OCI-LY1 (cell line): ENCODE measurements at regions not wholly inside any gene's neighbourhood (a gene's known extent, or its start where the extent isn't known, plus 50 kb on each side); places are given as distances from the start of the nearest gene placed in this dataset.
"Not testable (repeated sequence)": the region's sequence is repeated elsewhere in the genome, so short reads cannot be mapped to it uniquely, and the experiment has no call there.

Experiments
- H2AFZ ChIP-seq: fragments of 200-600 bp; sonication (generic), shearing (Covaris generic); 2 replicates; pipeline ENCODE4 v1.6.0; 2014; ENCODE audit warnings: antibody characterized with exemption, mild to moderate bottlenecking, low read length
- H3F3A ChIP-seq: fragments of 200-600 bp; sonication (generic), shearing (Covaris generic); 2 replicates; pipeline ENCODE4 v1.6.0; 2014; ENCODE audit warnings: mild to moderate bottlenecking, antibody characterized with exemption, low read length, moderate library complexity; ENCODE audit not compliant: insufficient read depth
- H3K27ac ChIP-seq: fragments of 200-600 bp; sonication (generic); 2 replicates; pipeline ENCODE4 v1.5.1; 2014; ENCODE audit warnings: low read length, mixed run types, mild to moderate bottlenecking, low read depth; ENCODE audit not compliant: poor library complexity, severe bottlenecking
- H3K27me3 ChIP-seq: fragments of 200-600 bp; sonication (generic); 2 replicates; pipeline ENCODE4 v1.6.0; 2014; ENCODE audit warnings: antibody characterized with exemption, mild to moderate bottlenecking, low read length, moderate library complexity; ENCODE audit not compliant: insufficient read depth
- H3K36me3 ChIP-seq: fragments of 200-600 bp; sonication (generic); 2 replicates; pipeline ENCODE4 v1.6.1; 2014; ENCODE audit warnings: mild to moderate bottlenecking, antibody characterized with exemption, low read length, moderate library complexity, mixed read lengths; ENCODE audit not compliant: insufficient read depth
- H3K4me1 ChIP-seq: fragments of 200-600 bp; sonication (generic); 2 replicates; pipeline ENCODE4 v1.5.1; 2014; ENCODE audit warnings: mild to moderate bottlenecking, low read length, moderate library complexity; ENCODE audit not compliant: insufficient read depth, severe bottlenecking
- H3K4me2 ChIP-seq: fragments of 200-600 bp; sonication (generic), shearing (Covaris generic); 2 replicates; pipeline ENCODE4 v1.6.1; 2014; ENCODE audit warnings: low read length
- H3K4me3 ChIP-seq: fragments of 200-600 bp; sonication (generic); 2 replicates; pipeline ENCODE4 v1.5.1; 2014; ENCODE audit warnings: low read length, low read depth, mild to moderate bottlenecking, mixed read lengths; ENCODE audit not compliant: poor library complexity, severe bottlenecking
- H3K79me2 ChIP-seq: fragments of 200-600 bp; shearing (Covaris generic); 2 replicates; pipeline ENCODE4 v1.6.1; 2016; ENCODE audit warnings: mixed run types, low read length, mixed read lengths; ENCODE audit not compliant: insufficient read depth
- H3K9ac ChIP-seq: fragments of 200-600 bp; sonication (generic), shearing (Covaris generic); 2 replicates; pipeline ENCODE4 v1.6.1; 2014; ENCODE audit warnings: mild to moderate bottlenecking, low read length, mixed read lengths
- H3K9me2 ChIP-seq: fragments of 200-600 bp; sonication (generic), shearing (Covaris generic); 2 replicates; pipeline ENCODE4 v1.6.1; 2014; ENCODE audit warnings: low read depth, mild to moderate bottlenecking, low read length, mixed read lengths
- H3K9me3 ChIP-seq: fragments of 200-600 bp; shearing (Covaris generic); 2 replicates; pipeline ENCODE4 v1.6.1; 2014; ENCODE audit warnings: low read length, mixed read lengths
- H4K20me1 ChIP-seq: fragments of 200-600 bp; sonication (generic), shearing (Covaris generic); 2 replicates; pipeline ENCODE4 v1.6.0; 2016; ENCODE audit warnings: mild to moderate bottlenecking, low read length; ENCODE audit not compliant: insufficient read depth
- EZH2 ChIP-seq: fragments of 200-600 bp; sonication (generic), shearing (Covaris generic); IDR thresholded peaks from 2 replicates; pipeline ENCODE4 v1.8.0; 2017; ENCODE audit warnings: borderline replicate concordance, mixed run types, mild to moderate bottlenecking, antibody characterized with exemption, low read length, moderate library complexity, mixed read lengths
- TF ChIP-seq, protein P1 (sequence below): fragments of 200-600 bp; sonication (generic), shearing (Covaris generic); IDR thresholded peaks from 2 replicates; pipeline ENCODE4 v1.5.1; 2017; ENCODE audit warnings: mild to moderate bottlenecking, antibody characterized with exemption, low read length, moderate library complexity, mixed read lengths

DNA sequence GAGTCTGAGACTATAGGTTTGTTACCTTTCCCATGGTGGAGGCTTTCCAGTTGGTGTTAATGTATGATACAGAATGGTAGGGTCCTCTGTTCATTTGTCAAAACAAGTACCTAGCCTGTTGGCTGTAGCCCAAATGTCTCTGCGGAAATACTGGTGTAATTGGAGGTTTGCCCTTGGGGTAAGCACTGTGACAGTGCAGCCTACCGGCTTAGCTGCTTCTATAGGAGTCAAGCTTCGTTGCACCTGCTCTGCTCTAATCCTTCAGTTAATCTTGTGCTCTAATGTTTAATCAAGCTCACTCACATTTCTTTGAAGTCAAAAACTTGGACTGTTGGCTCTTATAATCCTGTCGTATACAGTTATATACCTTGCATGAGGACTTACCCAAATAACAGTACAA lies 203.4 kb downstream of the CCNG2 start:
- TF ChIP-seq, protein P1, sequence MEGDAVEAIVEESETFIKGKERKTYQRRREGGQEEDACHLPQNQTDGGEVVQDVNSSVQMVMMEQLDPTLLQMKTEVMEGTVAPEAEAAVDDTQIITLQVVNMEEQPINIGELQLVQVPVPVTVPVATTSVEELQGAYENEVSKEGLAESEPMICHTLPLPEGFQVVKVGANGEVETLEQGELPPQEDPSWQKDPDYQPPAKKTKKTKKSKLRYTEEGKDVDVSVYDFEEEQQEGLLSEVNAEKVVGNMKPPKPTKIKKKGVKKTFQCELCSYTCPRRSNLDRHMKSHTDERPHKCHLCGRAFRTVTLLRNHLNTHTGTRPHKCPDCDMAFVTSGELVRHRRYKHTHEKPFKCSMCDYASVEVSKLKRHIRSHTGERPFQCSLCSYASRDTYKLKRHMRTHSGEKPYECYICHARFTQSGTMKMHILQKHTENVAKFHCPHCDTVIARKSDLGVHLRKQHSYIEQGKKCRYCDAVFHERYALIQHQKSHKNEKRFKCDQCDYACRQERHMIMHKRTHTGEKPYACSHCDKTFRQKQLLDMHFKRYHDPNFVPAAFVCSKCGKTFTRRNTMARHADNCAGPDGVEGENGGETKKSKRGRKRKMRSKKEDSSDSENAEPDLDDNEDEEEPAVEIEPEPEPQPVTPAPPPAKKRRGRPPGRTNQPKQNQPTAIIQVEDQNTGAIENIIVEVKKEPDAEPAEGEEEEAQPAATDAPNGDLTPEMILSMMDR, result no peak
- no peaks in the 10 kb centered on the region for H3K9me3 ChIP-seq
- no peak overlapping the region for H3K9ac ChIP-seq
- H4K20me1 ChIP-seq, result no peaks in the 10 kb centered on the region
- H3K9me2 ChIP-seq, result no peaks in the 10 kb centered on the region
- H3K36me3 ChIP-seq, result no peaks in the 10 kb centered on the region
- H3K4me2 ChIP-seq, result no peak overlapping the region
- no peaks in the 10 kb centered on the region for H3K27me3 ChIP-seq
- no peaks in the 10 kb centered on the region for H3F3A ChIP-seq
- H3K27ac ChIP-seq, result no peak overlapping the region
- no peak overlapping the region for H2AFZ ChIP-seq
- H3K4me1 ChIP-seq, result no peaks in the 10 kb centered on the region
- H3K4me3 ChIP-seq, result no peak overlapping the region
- no peaks in the 10 kb centered on the region for H3K79me2 ChIP-seq

DNA sequence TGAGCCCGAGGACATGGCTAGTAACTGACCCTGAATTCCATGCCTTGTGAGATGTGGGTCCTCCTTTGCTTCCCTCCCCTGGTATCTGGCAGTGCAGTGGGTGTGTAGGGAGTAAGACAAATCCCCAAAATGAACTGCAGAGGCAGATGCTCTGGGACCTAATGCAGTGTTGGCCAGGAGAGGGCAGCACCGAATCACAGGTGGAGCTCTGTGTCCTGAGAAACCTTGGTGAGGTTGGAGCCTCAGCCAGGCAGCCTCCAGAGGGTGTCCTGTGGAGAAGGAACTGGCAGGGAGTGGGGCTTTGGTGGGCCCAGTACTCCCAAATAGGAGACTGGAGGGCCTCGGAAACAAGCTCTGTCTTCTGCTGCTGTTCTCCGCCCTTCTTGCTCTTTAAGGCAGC lies 209.9 kb downstream of the CCNG2 start:
- H3K9me2 ChIP-seq, H3K4me2 ChIP-seq, H3K9me3 ChIP-seq, H3F3A ChIP-seq, H3K9ac ChIP-seq, H3K4me3 ChIP-seq, H3K36me3 ChIP-seq, H4K20me1 ChIP-seq, H3K4me1 ChIP-seq, H3K27me3 ChIP-seq, H3K27ac ChIP-seq, H3K79me2 ChIP-seq, H2AFZ ChIP-seq: not testable (repeated sequence)
- TF ChIP-seq, protein P1, result peak; percentile 28; the same call in 1 of the 2 replicates

GRCh38 chr4:77367638-77368037 lies 210.6 kb downstream of the CCNG2 start:
- no peaks in the 10 kb centered on the region for H3K36me3 ChIP-seq
- no peak overlapping the region for H3K4me3 ChIP-seq
- H2AFZ ChIP-seq, result no peak overlapping the region
- no peak overlapping the region for H3K4me2 ChIP-seq
- no peaks in the 10 kb centered on the region for H3K27me3 ChIP-seq
- H3K9me2 ChIP-seq, result no peaks in the 10 kb centered on the region
- H3F3A ChIP-seq, result no peaks in the 10 kb centered on the region
- no peaks in the 10 kb centered on the region for H3K4me1 ChIP-seq
- no peak overlapping the region for H3K9ac ChIP-seq
- H3K79me2 ChIP-seq, result no peaks in the 10 kb centered on the region
- TF ChIP-seq EZH2, result no peak
- H3K9me3 ChIP-seq, result no peaks in the 10 kb centered on the region
- no peaks in the 10 kb centered on the region for H4K20me1 ChIP-seq
- H3K27ac ChIP-seq, result no peak overlapping the region

DNA sequence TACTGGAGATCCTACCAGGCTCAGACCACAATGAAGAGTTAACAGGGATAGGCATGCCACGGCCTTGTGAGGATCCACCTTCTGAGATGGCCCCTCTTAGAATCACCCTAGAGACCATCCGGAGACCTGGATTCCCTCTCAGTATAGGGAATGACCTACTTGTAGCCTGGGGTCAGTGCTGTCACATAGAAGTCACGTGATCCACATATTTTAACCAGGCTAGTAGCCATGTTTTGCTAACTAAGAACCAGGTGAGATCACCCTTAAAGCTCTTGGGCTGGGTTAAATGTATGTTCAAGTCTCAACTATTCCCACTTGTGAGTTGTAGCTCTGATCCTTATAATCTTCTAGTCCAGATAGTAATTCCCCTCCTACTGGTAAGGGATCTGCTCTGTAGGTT lies 215.4 kb downstream of the CCNG2 start:
- Histone ChIP-seq H3K4me2 (no peak overlapping the region), H3K9ac (no peak overlapping the region), H3K36me3 (no peaks in the 10 kb centered on the region), H3K9me3 (no peaks in the 10 kb centered on the region), H3K4me3 (no peak overlapping the region), H3K9me2 (no peaks in the 10 kb centered on the region), H4K20me1 (no peaks in the 10 kb centered on the region), H3K27ac (no peak overlapping the region), H3K27me3 (no peaks in the 10 kb centered on the region), H2AFZ (no peak overlapping the region), H3F3A (no peaks in the 10 kb centered on the region), H3K4me1 (no peaks in the 10 kb centered on the region), H3K79me2 (no peaks in the 10 kb centered on the region)
- TF ChIP-seq EZH2, result no peak
- TF ChIP-seq, protein P1, result no peak
